T-cell (primary cell): ENCODE measurements at regions not wholly inside any gene's neighbourhood (a gene's known extent, or its start where the extent isn't known, plus 50 kb on each side); places are given as distances from the start of the nearest gene placed in this dataset.
"Not testable (repeated sequence)": the region's sequence is repeated elsewhere in the genome, so short reads cannot be mapped to it uniquely, and the experiment has no call there.

Source experiments
- ATAC-seq, 4 experiments: fragments of 200-7000 bp in 3 of 4; fragments of 150-1000 bp in 1 of 4; cut with Tn5 transposase; replicated peaks in 1 of 4; 1 replicate in 3 of 4; 2 replicates in 1 of 4; pipeline ENCODE4 v1.10.0; 2021; ENCODE audit warnings: moderate library complexity in 3 of 4, mild to moderate bottlenecking in 2 of 4, moderate number of reproducible peaks in 1 of 4
- CTCF ChIA-PET, 2 donors: fragments of 300-600 bp; sonication (Branson Sonifier 250); formaldehyde crosslinking; loops; one replicate each; lab custom pipeline; 2022; ENCODE audit warnings: antibody characterized with exemption in 2 of 2; lab: Charles Lee
- POLR2A ChIA-PET, 2 donors: fragments of 300-600 bp; sonication (Branson Sonifier 250); formaldehyde crosslinking; loops; one replicate each; lab custom pipeline; 2022; ENCODE audit warnings: antibody characterized with exemption in 2 of 2; lab: Charles Lee
- DNase-seq, 35 experiments: peaks; one replicate each; pipeline versions ENCODE4 v3.0.0 to v3.0.0-alpha.2; 2013 to 2023
- H3K27ac ChIP-seq: one replicate; pipeline ENCODE4 v1.5.1; 2013; ENCODE audit warnings: low read length
- H3K27me3 ChIP-seq, 2 experiments: replicated peaks in 1 of 2; 1 replicate in 1 of 2; 2 replicates in 1 of 2; pipeline versions ENCODE4 v1.6.1 to v1.7.0; 2013; ENCODE audit warnings: low read length in 1 of 2, mixed read lengths in 1 of 2; ENCODE audit not compliant: control insufficient read depth in 2 of 2, insufficient read depth in 2 of 2; ENCODE audit errors: extremely low read depth in 1 of 2
- H3K36me3 ChIP-seq, 2 donors: 1 replicate in 1 of 2; 2 replicates in 1 of 2; pipeline versions ENCODE4 v1.6.1 to v1.7.0; 2013; ENCODE audit warnings: low read length in 1 of 2; ENCODE audit not compliant: control insufficient read depth in 2 of 2, insufficient read depth in 1 of 2; ENCODE audit errors: extremely low read depth in 1 of 2
- H3K4me1 ChIP-seq, 2 experiments: 1 replicate in 1 of 2; 2 replicates in 1 of 2; pipeline versions ENCODE4 v1.6.1 to v1.7.0; 2013; ENCODE audit warnings: low read length in 2 of 2, mixed read lengths in 1 of 2; ENCODE audit not compliant: insufficient read depth in 2 of 2, control insufficient read depth in 1 of 2; ENCODE audit errors: extremely low read depth in 1 of 2
- H3K4me3 ChIP-seq, 2 donors: 1 replicate in 1 of 2; 2 replicates in 1 of 2; pipeline versions ENCODE4 v1.5.1 to v1.7.0; 2013; ENCODE audit warnings: mild to moderate bottlenecking in 2 of 2, low read length in 1 of 2, moderate library complexity in 1 of 2; ENCODE audit not compliant: control insufficient read depth in 1 of 2; ENCODE audit errors: extremely low read depth in 1 of 2
- H3K9me3 ChIP-seq: 2 replicates; pipeline ENCODE4 v1.7.0; 2013
- H3K27ac Mint-ChIP-seq, 2 donors: one replicate each; pipeline ENCODE4 v1.8.0; 2020 to 2021; ENCODE audit warnings: mild to moderate bottlenecking in 2 of 2, mixed read lengths in 2 of 2
- H3K27me3 Mint-ChIP-seq, 2 donors: one replicate each; pipeline ENCODE4 v1.8.0; 2021 to 2022; ENCODE audit warnings: mixed read lengths in 2 of 2
- H3K36me3 Mint-ChIP-seq: one replicate; pipeline ENCODE4 v1.8.0; 2021; ENCODE audit warnings: mixed read lengths
- H3K4me1 Mint-ChIP-seq, 3 donors: one replicate each; pipeline ENCODE4 v1.8.0; 2020 to 2022; ENCODE audit warnings: mixed read lengths in 3 of 3, mild to moderate bottlenecking in 1 of 3
- H3K4me3 Mint-ChIP-seq, 3 donors: one replicate each; pipeline ENCODE4 v1.8.0; 2020 to 2022; ENCODE audit warnings: mild to moderate bottlenecking in 3 of 3, mixed read lengths in 3 of 3, moderate library complexity in 3 of 3
- H3K9me3 Mint-ChIP-seq, 3 donors: one replicate each; pipeline ENCODE4 v1.8.0; 2020 to 2022; ENCODE audit warnings: mixed read lengths in 3 of 3
- WGBS: methylation state at CpG from one replicate; pipeline ENCODE4 v1.1.5; 2013; ENCODE audit warnings: missing lambda C conversion rate; ENCODE audit not compliant: insufficient coverage; 5-methylcytosine and 5-hydroxymethylcytosine counted together

- POLR2A ChIA-PET = no interaction called here
- DNase-seq (no peak), ATAC-seq (no peak)
- CTCF ChIA-PET = no interaction called here
- no peaks in the 10 kb centered on the region for H3K9me3 Mint-ChIP-seq
- Histone ChIP-seq H3K9me3 (no peaks in the 10 kb centered on the region), H3K36me3 (no peaks in the 10 kb centered on the region), H3K27ac (no peak overlapping the region), H3K27me3 (no peaks in the 10 kb centered on the region), H3K4me3 (no peak overlapping the region), H3K4me1 (no peaks in the 10 kb centered on the region)
- no peak overlapping the region for H3K27ac Mint-ChIP-seq
- no peak overlapping the region for H3K4me3 Mint-ChIP-seq
- no peaks in the 10 kb centered on the region for H3K4me1 Mint-ChIP-seq
- no peaks in the 10 kb centered on the region for H3K36me3 Mint-ChIP-seq
- H3K27me3 Mint-ChIP-seq = no peaks in the 10 kb centered on the region
Observed at GRCh38 chr2:212794471-212794870, 255.9 kb upstream of the ERBB4 start.

GRCh38 chr2:212791569-212791968 is 253.0 kb upstream of the ERBB4 start:
- Histone ChIP-seq H3K9me3 (no peaks in the 10 kb centered on the region), H3K36me3 (no peaks in the 10 kb centered on the region), H3K4me3 (no peak overlapping the region), H3K4me1 (no peaks in the 10 kb centered on the region), H3K27ac (no peak overlapping the region), H3K27me3 (no peaks in the 10 kb centered on the region)
- ChIA-PET CTCF (no interaction called here), POLR2A (no interaction called here)
- DNase-seq (no peak), ATAC-seq (no peak)
- H3K27me3 Mint-ChIP-seq = no peaks in the 10 kb centered on the region
- no peak overlapping the region for H3K27ac Mint-ChIP-seq
- H3K36me3 Mint-ChIP-seq = no peaks in the 10 kb centered on the region
- H3K9me3 Mint-ChIP-seq = peaks cover 0 to under 1% (median 0%) of the 10 kb centered on the region in 3 donors
- no peaks in the 10 kb centered on the region for H3K4me1 Mint-ChIP-seq
- whole genome bisulfite sequencing = 100% methylated on average over 1 of the region's 6 CpGs
- no peak overlapping the region for H3K4me3 Mint-ChIP-seq

GRCh38 chr2:212786088-212786487 is 247.5 kb upstream of the ERBB4 start:
- H3K4me3 ChIP-seq, ATAC-seq, H3K9me3 ChIP-seq, H3K36me3 ChIP-seq, H3K27me3 ChIP-seq, POLR2A ChIA-PET, H3K4me1 ChIP-seq, H3K36me3 Mint-ChIP-seq, CTCF ChIA-PET, H3K4me1 Mint-ChIP-seq, H3K27me3 Mint-ChIP-seq, H3K27ac Mint-ChIP-seq, H3K27ac ChIP-seq, DNase-seq, H3K4me3 Mint-ChIP-seq: not testable (repeated sequence)
- H3K9me3 Mint-ChIP-seq = peaks cover 5 to 23% (median 10%) of the 10 kb centered on the region in 3 donors
- 60% methylated on average over 1 of the region's 5 CpGs for WGBS

DNA sequence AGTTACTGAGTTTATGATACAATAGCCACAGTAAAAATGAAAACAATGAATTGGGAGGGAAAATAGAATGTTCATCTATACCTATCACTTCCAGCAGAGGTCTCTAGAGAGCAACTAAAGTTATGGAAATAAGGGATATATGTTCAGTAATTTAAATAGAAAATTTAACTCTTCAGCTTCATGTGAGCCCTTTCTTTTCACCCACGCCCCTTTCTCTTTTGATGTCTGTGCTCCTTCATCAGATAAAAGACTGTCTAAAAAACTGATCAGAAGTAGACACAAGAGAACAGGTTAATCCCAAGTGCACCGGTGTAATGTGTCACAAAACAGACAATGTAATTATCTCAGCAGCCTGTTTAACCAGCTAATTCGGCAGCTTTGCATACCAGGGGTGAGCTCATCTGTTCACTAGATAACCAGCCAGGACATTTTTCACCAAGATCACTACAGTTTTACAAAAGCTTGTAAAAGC is 238.5 kb upstream of the ERBB4 start:
- Histone ChIP-seq H3K36me3 (no peaks in the 10 kb centered on the region), H3K27me3 (no peaks in the 10 kb centered on the region), H3K4me3 (no peak overlapping the region), H3K9me3 (no peaks in the 10 kb centered on the region), H3K4me1 (peaks cover 0 to 7% of the 10 kb centered on the region in 2 experiments), H3K27ac (no peak overlapping the region)
- no peak overlapping the region for H3K4me3 Mint-ChIP-seq
- H3K36me3 Mint-ChIP-seq = no peaks in the 10 kb centered on the region
- H3K27ac Mint-ChIP-seq = no peak overlapping the region
- peak in 2 of 35 experiments; percentile 3 to 50 for DNase-seq
- no peaks in the 10 kb centered on the region for H3K9me3 Mint-ChIP-seq
- POLR2A ChIA-PET = no interaction called here
- no peaks in the 10 kb centered on the region for H3K27me3 Mint-ChIP-seq
- peak in 3 of 4 experiments; percentile 36 to 52 (median 47) for ATAC-seq
- CTCF ChIA-PET = interaction anchor here (1.1 to 3.0 kb wide), 8 partner anchors 12 to 383 kb away, joined by 3 to 18 read pairs (median 6); partner anchors contain the start of gene IKZF2 (in 1 of the 2)
- H3K4me1 Mint-ChIP-seq = peaks cover 3 to 5% (median 3%) of the 10 kb centered on the region in 3 donors
- 0% methylated on average over 1 of the region's 3 CpGs for WGBS

- no peak overlapping the region for H3K4me3 ChIP-seq
- H3K4me1 ChIP-seq = peaks cover 0 to 7% of the 10 kb centered on the region in 2 experiments
- H3K27ac ChIP-seq = no peak overlapping the region
- Mint-ChIP-seq H3K27ac (no peak overlapping the region), H3K27me3 (no peaks in the 10 kb centered on the region), H3K36me3 (no peaks in the 10 kb centered on the region), H3K9me3 (no peaks in the 10 kb centered on the region), H3K4me1 (peaks cover 3 to 5% (median 3%) of the 10 kb centered on the region in 3 donors), H3K4me3 (no peak overlapping the region)
- no peak for ATAC-seq
- WGBS = no CpG with 5 or more reads among the region's 1 CpG
- ChIA-PET CTCF (no interaction called here), POLR2A (no interaction called here)
- no peak for DNase-seq
- no peaks in the 10 kb centered on the region for H3K36me3 ChIP-seq
- H3K27me3 ChIP-seq = no peaks in the 10 kb centered on the region
- no peaks in the 10 kb centered on the region for H3K9me3 ChIP-seq
Observed at GRCh38 chr2:212773808-212774339, 235.3 kb upstream of the ERBB4 start.

DNA sequence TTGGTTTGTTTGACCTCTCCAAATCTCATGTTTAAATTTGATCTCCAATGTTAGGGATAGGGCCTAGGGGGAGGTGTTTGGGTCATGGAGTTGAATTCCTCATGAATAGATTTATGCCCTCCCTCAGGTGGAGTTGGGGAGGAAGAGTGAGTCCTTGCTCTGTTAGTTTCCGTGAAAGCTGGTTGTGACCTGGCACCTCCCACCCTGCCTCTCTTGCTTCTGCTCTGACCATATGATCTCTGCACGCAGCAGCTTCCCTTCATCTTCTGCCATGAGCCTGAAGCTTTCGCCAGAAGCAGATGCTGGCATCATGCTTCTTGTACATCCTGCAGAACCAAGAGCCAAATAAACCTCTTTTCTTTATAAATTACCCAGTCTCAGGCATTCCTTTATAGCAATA is 231.6 kb upstream of the ERBB4 start:
- no peaks in the 10 kb centered on the region for H3K27me3 ChIP-seq
- no peaks in the 10 kb centered on the region for H3K9me3 Mint-ChIP-seq
- H3K36me3 ChIP-seq = no peaks in the 10 kb centered on the region
- H3K4me1 Mint-ChIP-seq = no peaks in the 10 kb centered on the region
- no peaks in the 10 kb centered on the region for H3K36me3 Mint-ChIP-seq
- 93% methylated on average over 2 of the region's 3 CpGs for WGBS
- H3K9me3 ChIP-seq = no peaks in the 10 kb centered on the region
- DNase-seq (no peak), ATAC-seq (no peak)
- H3K27ac Mint-ChIP-seq = no peak overlapping the region
- no peak overlapping the region for H3K4me3 ChIP-seq
- H3K27ac ChIP-seq = no peak overlapping the region
- ChIA-PET POLR2A (no interaction called here), CTCF (no interaction called here)
- no peaks in the 10 kb centered on the region for H3K4me1 ChIP-seq
- H3K27me3 Mint-ChIP-seq = no peaks in the 10 kb centered on the region
- no peak overlapping the region for H3K4me3 Mint-ChIP-seq

- H3K27me3 ChIP-seq = no peaks in the 10 kb centered on the region
- ATAC-seq (no peak), DNase-seq (no peak)
- no peaks in the 10 kb centered on the region for H3K36me3 ChIP-seq
- Mint-ChIP-seq H3K4me1 (no peaks in the 10 kb centered on the region), H3K27ac (no peak overlapping the region), H3K4me3 (no peak overlapping the region), H3K27me3 (no peaks in the 10 kb centered on the region), H3K9me3 (no peaks in the 10 kb centered on the region), H3K36me3 (no peaks in the 10 kb centered on the region)
- ChIA-PET CTCF (no interaction called here), POLR2A (no interaction called here)
- no peak overlapping the region for H3K27ac ChIP-seq
- no peak overlapping the region for H3K4me3 ChIP-seq
- WGBS = no CpG with 5 or more reads among the region's 4 CpGs
- H3K4me1 ChIP-seq = no peaks in the 10 kb centered on the region
- H3K9me3 ChIP-seq = no peaks in the 10 kb centered on the region
Observed at GRCh38 chr2:212766921-212767320, 228.3 kb upstream of the ERBB4 start.
